Osteocyte (in vitro differentiated cells): ENCODE measurements at regions not wholly inside any gene's neighbourhood (a gene's known extent, or its start where the extent isn't known, plus 50 kb on each side); places are given as distances from the start of the nearest gene placed in this dataset.
"Not testable (repeated sequence)": the region's sequence is repeated elsewhere in the genome, so short reads cannot be mapped to it uniquely, and the experiment has no call there.

ENCODE experiments used
- DNase-seq: peaks from one replicate; pipeline ENCODE4 v3.0.0; 2021; ENCODE audit warnings: mixed read lengths; ENCODE audit not compliant: unreplicated experiment; ENCODE audit errors: extremely low spot score
- H3K27ac Mint-ChIP-seq: one replicate; pipeline ENCODE4 v1.8.0; 2021; ENCODE audit warnings: mild to moderate bottlenecking, mixed read lengths; ENCODE audit not compliant: unreplicated experiment
- H3K27me3 Mint-ChIP-seq: one replicate; pipeline ENCODE4 v1.8.0; 2021; ENCODE audit warnings: mixed read lengths; ENCODE audit not compliant: unreplicated experiment
- H3K36me3 Mint-ChIP-seq: one replicate; pipeline ENCODE4 v1.8.0; 2021; ENCODE audit warnings: mixed read lengths; ENCODE audit not compliant: unreplicated experiment
- H3K4me1 Mint-ChIP-seq: one replicate; pipeline ENCODE4 v1.8.0; 2021; ENCODE audit warnings: mixed read lengths; ENCODE audit not compliant: unreplicated experiment
- H3K4me3 Mint-ChIP-seq: one replicate; pipeline ENCODE4 v1.8.0; 2021; ENCODE audit warnings: mild to moderate bottlenecking, moderate library complexity, mixed read lengths; ENCODE audit not compliant: unreplicated experiment
- H3K9me3 Mint-ChIP-seq: one replicate; pipeline ENCODE4 v1.8.0; 2021; ENCODE audit warnings: mixed read lengths; ENCODE audit not compliant: unreplicated experiment
- TF ChIP-seq, protein P1 (sequence below): fragments of 200-600 bp; sonication (generic); IDR thresholded peaks from 2 replicates; pipeline ENCODE4 v1.5.0; 2021; ENCODE audit warnings: antibody characterized with exemption, mild to moderate bottlenecking, moderate library complexity

- TF ChIP-seq, protein P1, sequence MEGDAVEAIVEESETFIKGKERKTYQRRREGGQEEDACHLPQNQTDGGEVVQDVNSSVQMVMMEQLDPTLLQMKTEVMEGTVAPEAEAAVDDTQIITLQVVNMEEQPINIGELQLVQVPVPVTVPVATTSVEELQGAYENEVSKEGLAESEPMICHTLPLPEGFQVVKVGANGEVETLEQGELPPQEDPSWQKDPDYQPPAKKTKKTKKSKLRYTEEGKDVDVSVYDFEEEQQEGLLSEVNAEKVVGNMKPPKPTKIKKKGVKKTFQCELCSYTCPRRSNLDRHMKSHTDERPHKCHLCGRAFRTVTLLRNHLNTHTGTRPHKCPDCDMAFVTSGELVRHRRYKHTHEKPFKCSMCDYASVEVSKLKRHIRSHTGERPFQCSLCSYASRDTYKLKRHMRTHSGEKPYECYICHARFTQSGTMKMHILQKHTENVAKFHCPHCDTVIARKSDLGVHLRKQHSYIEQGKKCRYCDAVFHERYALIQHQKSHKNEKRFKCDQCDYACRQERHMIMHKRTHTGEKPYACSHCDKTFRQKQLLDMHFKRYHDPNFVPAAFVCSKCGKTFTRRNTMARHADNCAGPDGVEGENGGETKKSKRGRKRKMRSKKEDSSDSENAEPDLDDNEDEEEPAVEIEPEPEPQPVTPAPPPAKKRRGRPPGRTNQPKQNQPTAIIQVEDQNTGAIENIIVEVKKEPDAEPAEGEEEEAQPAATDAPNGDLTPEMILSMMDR: no peak
- H3K4me3 Mint-ChIP-seq: no peak overlapping the region
- peaks cover 2% of the 10 kb centered on the region for H3K27me3 Mint-ChIP-seq
- DNase-seq: no peak
- H3K9me3 Mint-ChIP-seq: peaks cover 23% of the 10 kb centered on the region
- H3K27ac Mint-ChIP-seq: no peak overlapping the region
- H3K36me3 Mint-ChIP-seq: peaks cover 3% of the 10 kb centered on the region
- no peaks in the 10 kb centered on the region for H3K4me1 Mint-ChIP-seq
These were observed 148.4 kb upstream of the RAB6C start for GRCh38 chr2:129831018-129831417.

- peaks cover 23% of the 10 kb centered on the region for H3K9me3 Mint-ChIP-seq
- not testable (repeated sequence) for H3K4me1 Mint-ChIP-seq, H3K36me3 Mint-ChIP-seq, H3K27me3 Mint-ChIP-seq, H3K4me3 Mint-ChIP-seq, DNase-seq, H3K27ac Mint-ChIP-seq
These were observed 146.0 kb upstream of the RAB6C start for GRCh38 chr2:129833465-129833864.

- no peaks in the 10 kb centered on the region for H3K9me3 Mint-ChIP-seq
- H3K27me3 Mint-ChIP-seq: no peaks in the 10 kb centered on the region
- no peaks in the 10 kb centered on the region for H3K4me1 Mint-ChIP-seq
- no peaks in the 10 kb centered on the region for H3K36me3 Mint-ChIP-seq
- TF ChIP-seq, protein P1: no peak
- no peak overlapping the region for H3K27ac Mint-ChIP-seq
- no peak for DNase-seq
- no peak overlapping the region for H3K4me3 Mint-ChIP-seq
These were observed 132.4 kb upstream of the RAB6C start for GRCh38 chr2:129847043-129847442.

DNA sequence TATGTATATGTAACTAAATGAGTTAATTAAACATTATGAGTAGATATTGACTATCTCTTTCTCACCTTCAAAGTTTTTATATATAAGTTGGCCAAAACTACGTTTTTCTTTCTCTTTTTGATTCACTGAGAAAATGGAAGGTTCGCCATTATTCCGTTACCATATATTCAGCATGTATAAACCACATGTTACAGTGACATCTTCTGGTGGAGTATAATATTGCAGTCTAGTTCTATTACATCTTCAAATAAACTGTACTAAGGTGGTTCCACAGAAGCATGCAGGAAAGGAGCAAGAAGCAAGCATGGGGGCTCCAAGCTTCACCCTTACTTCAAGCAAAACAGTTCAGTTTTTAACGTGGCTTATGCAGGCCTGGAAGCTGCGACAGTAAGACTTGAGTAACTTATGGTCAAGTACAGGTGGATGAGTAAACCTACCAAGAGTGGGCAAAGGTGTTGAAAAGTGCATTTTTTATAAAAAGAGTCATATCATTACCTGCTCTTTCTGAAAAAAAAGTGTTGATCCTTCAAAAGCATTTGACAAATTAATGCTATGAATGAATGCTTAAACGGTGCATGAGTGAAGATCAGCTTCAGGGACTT, 129.8 kb upstream of the RAB6C start:
- H3K4me3 Mint-ChIP-seq: no peak overlapping the region
- H3K27ac Mint-ChIP-seq: no peak overlapping the region
- H3K27me3 Mint-ChIP-seq: no peaks in the 10 kb centered on the region
- H3K9me3 Mint-ChIP-seq: no peaks in the 10 kb centered on the region
- DNase-seq: no peak
- no peaks in the 10 kb centered on the region for H3K4me1 Mint-ChIP-seq
- H3K36me3 Mint-ChIP-seq: no peaks in the 10 kb centered on the region
- TF ChIP-seq, protein P1: peak; percentile 73

- DNase-seq: no peak
- Mint-ChIP-seq H3K4me1 (no peaks in the 10 kb centered on the region), H3K36me3 (no peaks in the 10 kb centered on the region), H3K27me3 (peaks cover 14% of the 10 kb centered on the region), H3K27ac (no peak overlapping the region), H3K9me3 (peaks cover 4% of the 10 kb centered on the region), H3K4me3 (no peak overlapping the region)
- TF ChIP-seq, protein P1: no peak
These were observed 122.3 kb upstream of the RAB6C start for GRCh38 chr2:129857200-129857599.

DNA sequence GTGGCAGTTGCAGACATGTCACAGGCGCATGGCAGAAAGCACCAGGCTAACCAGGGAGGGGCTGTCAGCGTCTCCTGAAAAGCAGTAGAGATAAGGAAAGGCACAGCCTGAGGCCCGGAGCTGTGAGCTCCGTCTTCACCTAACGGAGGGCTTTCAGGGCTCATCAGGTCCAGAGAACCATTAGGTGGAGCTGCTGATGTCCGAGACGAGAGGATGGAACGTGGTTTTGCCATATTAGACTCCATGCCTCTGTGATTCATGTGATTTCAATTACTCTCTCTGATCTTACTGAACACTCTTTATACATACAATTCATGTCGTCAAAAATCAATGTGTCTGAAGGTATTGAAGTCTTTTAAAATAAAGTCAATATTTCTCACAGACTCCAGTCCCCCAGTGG, 120.3 kb upstream of the RAB6C start:
- DNase-seq: no peak
- Mint-ChIP-seq H3K4me3 (no peak overlapping the region), H3K9me3 (peaks cover 4% of the 10 kb centered on the region), H3K4me1 (no peaks in the 10 kb centered on the region), H3K36me3 (no peaks in the 10 kb centered on the region), H3K27ac (no peak overlapping the region), H3K27me3 (peaks cover 14% of the 10 kb centered on the region)
- TF ChIP-seq, protein P1: no peak
